ENCODE measurements at regions not wholly inside any gene's neighbourhood (a gene's known extent, or its start where the extent isn't known, plus 50 kb on each side); places are given as distances from the start of the nearest gene placed in this dataset.

DNA sequence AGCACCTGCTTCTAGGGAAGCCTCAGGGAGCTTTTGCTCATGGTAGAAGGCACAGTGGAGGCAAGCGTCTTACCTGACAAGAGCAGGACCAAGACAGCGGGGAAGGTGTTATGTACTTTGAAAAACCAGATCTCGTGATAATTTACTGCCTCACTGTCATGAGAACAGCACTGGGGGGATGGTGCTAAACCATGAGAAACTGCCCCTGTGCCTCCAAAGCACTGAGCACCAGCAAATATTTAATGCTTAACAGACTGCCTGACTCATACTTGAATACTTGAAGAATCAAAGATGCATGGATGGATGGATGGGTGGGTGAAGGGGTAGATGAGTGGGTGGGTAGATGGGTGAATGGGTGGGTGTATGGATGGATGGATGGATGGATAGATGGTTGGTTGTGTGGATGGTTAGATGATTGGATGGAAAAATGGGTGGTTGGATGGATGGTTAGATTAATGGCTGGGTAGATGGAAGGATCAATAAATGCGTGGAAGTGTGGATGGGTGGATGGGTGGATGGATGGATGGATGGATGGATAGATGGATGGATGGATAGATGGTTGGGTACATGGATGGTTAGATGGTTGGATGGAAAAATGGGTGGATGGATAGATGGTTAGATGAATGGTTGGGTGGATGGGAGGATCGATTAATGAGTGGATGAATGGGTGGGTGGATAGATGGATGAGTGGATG lies 101.1 kb upstream of the IPO5 start:
- TF ChIP-seq, protein P1, sequence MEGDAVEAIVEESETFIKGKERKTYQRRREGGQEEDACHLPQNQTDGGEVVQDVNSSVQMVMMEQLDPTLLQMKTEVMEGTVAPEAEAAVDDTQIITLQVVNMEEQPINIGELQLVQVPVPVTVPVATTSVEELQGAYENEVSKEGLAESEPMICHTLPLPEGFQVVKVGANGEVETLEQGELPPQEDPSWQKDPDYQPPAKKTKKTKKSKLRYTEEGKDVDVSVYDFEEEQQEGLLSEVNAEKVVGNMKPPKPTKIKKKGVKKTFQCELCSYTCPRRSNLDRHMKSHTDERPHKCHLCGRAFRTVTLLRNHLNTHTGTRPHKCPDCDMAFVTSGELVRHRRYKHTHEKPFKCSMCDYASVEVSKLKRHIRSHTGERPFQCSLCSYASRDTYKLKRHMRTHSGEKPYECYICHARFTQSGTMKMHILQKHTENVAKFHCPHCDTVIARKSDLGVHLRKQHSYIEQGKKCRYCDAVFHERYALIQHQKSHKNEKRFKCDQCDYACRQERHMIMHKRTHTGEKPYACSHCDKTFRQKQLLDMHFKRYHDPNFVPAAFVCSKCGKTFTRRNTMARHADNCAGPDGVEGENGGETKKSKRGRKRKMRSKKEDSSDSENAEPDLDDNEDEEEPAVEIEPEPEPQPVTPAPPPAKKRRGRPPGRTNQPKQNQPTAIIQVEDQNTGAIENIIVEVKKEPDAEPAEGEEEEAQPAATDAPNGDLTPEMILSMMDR (IDR thresholded peaks at IDR 0.05): no peak
- TF ChIP-seq POLR2AphosphoS5 (IDR thresholded peaks at IDR 0.05) (no peak), EP300 (IDR thresholded peaks at IDR 0.05) (no peak), POLR2A (IDR thresholded peaks at IDR 0.05) (no peak)
